ENCODE measurements at regions not wholly inside any gene's neighbourhood (a gene's known extent, or its start where the extent isn't known, plus 50 kb on each side); places are given as distances from the start of the nearest gene placed in this dataset.

GRCh38 chr7:49322476-49322875 is 398.1 kb downstream of the CDC14C start:
- no peak for TF ChIP-seq CTCF (IDR thresholded peaks at IDR 0.05; ENCODE audit: low read depth, low read length)
- no peak for TF ChIP-seq MAX (IDR thresholded peaks at IDR 0.05; ENCODE audit: low read depth, low read length)
- no peak for TF ChIP-seq POLR2A (IDR thresholded peaks at IDR 0.05; ENCODE audit: extremely low read depth, insufficient read length)
- no peak for TF ChIP-seq MYC (IDR thresholded peaks at IDR 0.05; ENCODE audit: low read depth, low read length)
